ENCODE measurements at regions not wholly inside any gene's neighbourhood (a gene's known extent, or its start where the extent isn't known, plus 50 kb on each side); places are given as distances from the start of the nearest gene placed in this dataset.

- TF ChIP-seq CTCF (IDR thresholded peaks at IDR 0.05) = no peak
- no peak for TF ChIP-seq EP300 (IDR thresholded peaks at IDR 0.05; ENCODE audit: borderline replicate concordance in 1 of 2, low read depth in 1 of 2, low read length in 1 of 2)
- no peak for TF ChIP-seq NRF1 (IDR thresholded peaks at IDR 0.05; ENCODE audit: low read depth, low read length)
Measured at GRCh38 chr6:16991981-16992629, 109.7 kb upstream of the STMND1 start.
